NCI-H460 (cell line): ENCODE measurements at regions not wholly inside any gene's neighbourhood (a gene's known extent, or its start where the extent isn't known, plus 50 kb on each side); places are given as distances from the start of the nearest gene placed in this dataset.

ENCODE experiments used
- DNase-seq: peaks from one replicate; pipeline ENCODE4 v3.0.0-alpha.2; 2016; ENCODE audit warnings: low read depth; ENCODE audit errors: extremely low read depth

- DNase-seq: no peak
Measured at GRCh38 chr10:123952099-123952498, 60.5 kb upstream of the CPXM2 start.

- no peak for DNase-seq
Measured at GRCh38 chr10:123948030-123948823, 56.6 kb upstream of the CPXM2 start.

- DNase-seq: peak; percentile 8
Measured at GRCh38 chr10:123945325-123945920, 53.8 kb upstream of the CPXM2 start.

- DNase-seq: no peak
Measured at GRCh38 chr10:123944661-123945060, 53.1 kb upstream of the CPXM2 start.

- no peak for DNase-seq
Measured at GRCh38 chr10:123943307-123943706, 51.7 kb upstream of the CPXM2 start.

GRCh38 chr10:123942114-123942861 is 50.7 kb upstream of the CPXM2 start:
- no peak for DNase-seq
